NB4 (cell line): ENCODE measurements at regions not wholly inside any gene's neighbourhood (a gene's known extent, or its start where the extent isn't known, plus 50 kb on each side); places are given as distances from the start of the nearest gene placed in this dataset.

ENCODE experiments used
- DNase-seq: peaks from one replicate; pipeline ENCODE4 v3.0.0; 2010; ENCODE audit warnings: low read depth
- H3K4me3 ChIP-seq: one replicate; pipeline ENCODE4 v1.5.1; 2011; ENCODE audit warnings: mild to moderate bottlenecking, low read depth, low read length, moderate library complexity
- MAX ChIP-seq: IDR thresholded peaks from 2 replicates; pipeline ENCODE4 v1.6.1; 2011; ENCODE audit warnings: low read depth, low read length
- MYC ChIP-seq: IDR thresholded peaks from 2 replicates; pipeline ENCODE4 v1.6.1; 2011; ENCODE audit warnings: low read depth, low read length
- POLR2A ChIP-seq: IDR thresholded peaks from 2 replicates; pipeline ENCODE4 v1.6.1; 2011; ENCODE audit warnings: mild to moderate bottlenecking; ENCODE audit not compliant: insufficient read length; ENCODE audit errors: extremely low read depth
- TF ChIP-seq, protein P1 (sequence below): IDR thresholded peaks from one replicate; pipeline ENCODE4 v1.5.1; 2012; ENCODE audit warnings: low read depth, low read length

DNA sequence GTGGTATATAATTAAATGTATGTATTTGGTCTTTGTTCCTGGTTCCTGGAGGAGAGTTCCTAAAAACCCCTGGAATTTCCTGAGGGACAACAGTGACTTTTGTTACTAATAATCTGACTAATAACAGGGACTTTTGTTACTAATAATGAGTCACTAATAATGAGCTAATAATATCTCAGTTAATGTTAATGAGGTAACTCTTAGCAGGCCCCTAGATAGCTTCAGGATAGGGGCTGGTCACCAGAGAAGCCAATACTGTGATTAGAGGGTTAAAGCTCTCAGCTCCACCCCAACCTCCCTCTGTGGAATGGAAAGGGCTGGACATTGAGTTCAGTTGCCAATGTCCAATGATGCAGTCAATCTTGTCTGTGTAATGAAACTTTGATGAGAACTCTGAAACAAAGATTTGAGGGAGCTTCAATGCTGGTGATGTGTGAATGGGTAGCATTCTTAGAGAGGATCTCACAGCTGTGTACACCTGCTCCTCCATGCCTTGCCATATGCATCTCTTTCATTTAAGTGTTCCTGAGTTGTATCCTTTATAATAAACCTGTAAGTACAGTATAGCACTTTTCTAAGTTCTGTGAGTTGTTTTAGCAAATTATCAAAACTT, 1431.4 kb upstream of the TENM4 start:
- H3K4me3 ChIP-seq = no peak overlapping the region
- no peak for DNase-seq
- TF ChIP-seq MYC (no peak), POLR2A (no peak), MAX (no peak)
- TF ChIP-seq, protein P1, sequence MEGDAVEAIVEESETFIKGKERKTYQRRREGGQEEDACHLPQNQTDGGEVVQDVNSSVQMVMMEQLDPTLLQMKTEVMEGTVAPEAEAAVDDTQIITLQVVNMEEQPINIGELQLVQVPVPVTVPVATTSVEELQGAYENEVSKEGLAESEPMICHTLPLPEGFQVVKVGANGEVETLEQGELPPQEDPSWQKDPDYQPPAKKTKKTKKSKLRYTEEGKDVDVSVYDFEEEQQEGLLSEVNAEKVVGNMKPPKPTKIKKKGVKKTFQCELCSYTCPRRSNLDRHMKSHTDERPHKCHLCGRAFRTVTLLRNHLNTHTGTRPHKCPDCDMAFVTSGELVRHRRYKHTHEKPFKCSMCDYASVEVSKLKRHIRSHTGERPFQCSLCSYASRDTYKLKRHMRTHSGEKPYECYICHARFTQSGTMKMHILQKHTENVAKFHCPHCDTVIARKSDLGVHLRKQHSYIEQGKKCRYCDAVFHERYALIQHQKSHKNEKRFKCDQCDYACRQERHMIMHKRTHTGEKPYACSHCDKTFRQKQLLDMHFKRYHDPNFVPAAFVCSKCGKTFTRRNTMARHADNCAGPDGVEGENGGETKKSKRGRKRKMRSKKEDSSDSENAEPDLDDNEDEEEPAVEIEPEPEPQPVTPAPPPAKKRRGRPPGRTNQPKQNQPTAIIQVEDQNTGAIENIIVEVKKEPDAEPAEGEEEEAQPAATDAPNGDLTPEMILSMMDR = no peak

DNA sequence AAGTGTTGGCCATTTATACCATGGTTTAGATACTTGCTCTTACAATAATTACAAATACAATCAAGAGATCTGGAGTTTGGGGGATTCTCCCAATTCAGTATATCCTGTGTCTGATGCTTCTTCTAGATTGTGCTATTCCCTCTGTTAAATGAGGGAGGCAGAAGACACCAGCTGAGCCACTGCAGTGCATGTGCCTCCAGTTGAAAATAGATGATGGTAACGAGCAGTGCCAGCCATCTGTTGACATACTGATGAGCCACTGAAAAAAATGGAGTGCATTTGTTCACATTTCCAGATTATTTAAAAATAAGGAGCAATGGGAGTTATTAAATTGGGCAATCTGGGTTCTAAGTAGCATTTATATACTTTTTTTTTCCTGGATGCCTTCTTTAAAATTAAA, 1428.0 kb upstream of the TENM4 start:
- TF ChIP-seq MYC (no peak), POLR2A (no peak), MAX (no peak)
- TF ChIP-seq, protein P1 = no peak
- no peak for DNase-seq

DNA sequence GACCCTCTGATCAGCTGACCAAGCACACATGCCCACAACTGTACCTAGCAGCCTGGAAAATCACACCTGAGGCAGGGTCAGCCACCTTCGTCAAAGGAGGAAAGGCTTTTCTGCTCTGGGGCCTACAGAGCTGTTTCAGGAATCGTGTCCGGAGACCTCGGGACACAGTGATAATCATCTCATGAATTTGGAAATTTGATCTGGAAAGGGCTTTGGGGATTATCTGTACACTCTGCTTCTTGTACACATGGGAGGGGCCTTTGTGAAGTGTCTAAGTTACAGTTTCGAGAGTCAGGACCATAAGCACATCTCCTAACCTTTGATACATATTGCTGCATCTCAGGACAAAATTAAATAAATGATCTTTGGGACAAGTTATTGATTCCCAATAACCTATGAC, 1421.2 kb upstream of the TENM4 start:
- H3K4me3 ChIP-seq = no peak overlapping the region
- TF ChIP-seq, protein P1 = no peak
- TF ChIP-seq POLR2A = no peak
- no peak for TF ChIP-seq MAX
- TF ChIP-seq MYC = no peak
- DNase-seq = no peak

More for the DNA sequence above, 1428.0 kb upstream of the TENM4 start:
- H3K4me3 ChIP-seq = no peak overlapping the region

DNA sequence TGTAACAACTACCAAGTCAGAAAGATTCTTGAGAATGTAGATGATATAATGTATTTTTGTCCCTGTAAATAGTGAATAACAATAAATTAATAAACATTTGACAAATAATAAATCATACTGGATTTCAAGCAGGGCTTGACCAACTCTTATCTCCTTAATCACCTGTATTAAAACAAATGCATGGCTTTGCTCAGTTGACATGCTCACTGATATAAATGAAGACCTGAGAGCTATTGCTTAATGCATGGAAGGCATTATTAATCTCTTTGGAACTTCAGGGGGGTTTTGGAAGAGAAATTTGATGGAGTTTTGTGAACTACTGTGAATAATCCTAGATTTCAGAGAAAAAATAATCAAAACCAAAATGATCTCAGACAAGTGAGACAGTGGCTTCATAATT, 1420.4 kb upstream of the TENM4 start:
- no peak for DNase-seq
- no peak overlapping the region for H3K4me3 ChIP-seq
- no peak for TF ChIP-seq POLR2A
- no peak for TF ChIP-seq MAX

DNA sequence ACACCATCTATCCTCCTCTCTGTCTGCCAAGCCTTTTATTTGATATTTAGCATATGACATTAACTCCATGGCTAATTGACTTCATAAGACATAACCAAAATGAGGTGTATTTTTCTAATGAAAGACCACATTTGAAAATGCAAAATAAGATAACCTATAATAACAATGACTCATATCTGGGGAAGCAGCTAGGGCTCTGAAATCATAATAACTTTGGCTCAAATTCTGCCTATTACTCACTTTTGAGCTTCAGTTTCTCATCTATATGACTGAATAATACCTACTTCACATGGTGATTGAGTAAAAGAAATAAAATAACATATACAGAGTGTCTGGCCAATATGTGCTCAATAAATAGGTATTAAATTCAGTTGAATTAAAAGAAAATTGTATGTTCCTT, 1419.8 kb upstream of the TENM4 start:
- TF ChIP-seq MYC (no peak), MAX (no peak), POLR2A (no peak)
- TF ChIP-seq, protein P1 = no peak
- no peak for DNase-seq
- no peak overlapping the region for H3K4me3 ChIP-seq

- no peak for DNase-seq
- TF ChIP-seq MYC = no peak
Observed at GRCh38 chr11:80856066-80856465, 1415.2 kb upstream of the TENM4 start.

GRCh38 chr11:80855426-80855825, 1414.6 kb upstream of the TENM4 start:
- no peak for TF ChIP-seq MAX
- TF ChIP-seq POLR2A = no peak
- TF ChIP-seq, protein P1 = no peak
- no peak for TF ChIP-seq MYC
- H3K4me3 ChIP-seq = no peak overlapping the region
- DNase-seq = no peak

More at GRCh38 chr11:80856066-80856465, 1415.2 kb upstream of the TENM4 start:
- H3K4me3 ChIP-seq = no peak overlapping the region
